ENCODE measurements at regions not wholly inside any gene's neighbourhood (a gene's known extent, or its start where the extent isn't known, plus 50 kb on each side); places are given as distances from the start of the nearest gene placed in this dataset.

DNA sequence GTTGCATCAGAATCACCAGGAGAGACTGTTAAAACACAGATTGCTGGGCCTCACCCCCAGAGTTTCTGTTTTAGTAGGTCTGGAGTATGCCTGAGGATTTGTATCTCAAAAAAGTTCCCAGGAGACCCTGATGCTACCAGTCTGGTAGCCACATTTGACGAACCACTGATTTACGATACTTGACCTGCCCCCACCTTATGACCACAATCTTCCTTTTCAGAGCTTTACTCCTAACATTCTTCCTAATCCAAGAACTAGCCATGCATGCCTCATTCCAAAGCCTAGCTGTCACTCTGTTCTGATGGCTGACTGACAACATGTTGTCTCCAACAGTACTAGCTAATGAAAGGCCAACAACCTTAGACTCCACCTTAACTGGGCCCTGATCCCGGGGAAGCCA is 191.4 kb downstream of the MBD2 start:
- Histone ChIP-seq H3K27ac (ENCODE audit: extremely low read length, insufficient read depth, low read length) (no peak overlapping the region), H2AFZ (ENCODE audit: low read length) (no peak overlapping the region), H3K4me2 (ENCODE audit: low read depth, low read length) (no peak overlapping the region), H3K27me3 (ENCODE audit: control insufficient read depth in 1 of 2, insufficient read depth in 2 of 2, low read length in 2 of 2) (no peaks in the 10 kb centered on the region), H3K9me3 (ENCODE audit: low read length) (no peaks in the 10 kb centered on the region), H3K79me2 (ENCODE audit: insufficient read depth, low read length) (no peaks in the 10 kb centered on the region), H3K4me3 (replicated peaks in 1 of 3; ENCODE audit: insufficient read depth in 1 of 3, low read depth in 2 of 3, low read length in 3 of 3) (no peak overlapping the region), H3K4me1 (ENCODE audit: insufficient read depth, low read length) (no peaks in the 10 kb centered on the region), H3K9ac (ENCODE audit: insufficient read depth, low read depth, low read length) (no peak overlapping the region), H4K20me1 (ENCODE audit: insufficient read depth, low read length) (no peaks in the 10 kb centered on the region), H3K36me3 (replicated peaks in 1 of 2; ENCODE audit: control insufficient read depth in 1 of 2, insufficient read depth in 2 of 2, low read length in 2 of 2) (no peaks in the 10 kb centered on the region)
- ChIA-PET CTCF (ENCODE audit: low intra/inter-chr PET ratio, low total read pairs) (no interaction called here), POLR2A (no interaction called here)
- DNase-seq (ENCODE audit: low spot score): no peak
- ATAC-seq: no peak
- in situ Hi-C loops (cut with HindIII; ENCODE audit: extremely low pct_ligation_motif_present, low pct_unique_long_range_greater_than_20kb) (no loop called here), intact Hi-C loops (cut with micrococcal nuclease; ENCODE audit: unreplicated experiment) (no loop called here)
- FAIRE-seq: no peak
- 0% methylated on average over 3 of the region's 3 CpGs for WGBS (ENCODE audit: low lambda C conversion rate)
- TF ChIP-seq KDM3A (CRISPR knock-in tag; IDR thresholded peaks at IDR 0.05; ENCODE audit: low read depth) (no peak), NFYB (CRISPR knock-in tag; IDR thresholded peaks at IDR 0.05) (no peak), ZNF407 (CRISPR knock-in tag; IDR thresholded peaks at IDR 0.05; ENCODE audit: not compliant biosample characterization) (no peak), KLF11 (CRISPR knock-in tag; IDR thresholded peaks at IDR 0.05) (no peak), ZNF670 (CRISPR knock-in tag; IDR thresholded peaks at IDR 0.05; ENCODE audit: borderline replicate concordance) (no peak), ERF (CRISPR knock-in tag; IDR thresholded peaks at IDR 0.05) (no peak), DR1 (CRISPR knock-in tag; IDR thresholded peaks at IDR 0.05) (no peak), POLR2AphosphoS5 (IDR thresholded peaks at IDR 0.05; ENCODE audit: low read depth, low read length) (no peak), MATR3 (CRISPR knock-in tag; IDR thresholded peaks at IDR 0.05) (no peak), MED1 (CRISPR knock-in tag; IDR thresholded peaks at IDR 0.05) (no peak), FUBP1 (CRISPR knock-in tag; IDR thresholded peaks at IDR 0.05; ENCODE audit: borderline replicate concordance) (no peak), RARA (CRISPR knock-in tag; IDR thresholded peaks at IDR 0.05) (no peak), KDM5B (CRISPR knock-in tag; IDR thresholded peaks at IDR 0.05; ENCODE audit: borderline replicate concordance) (no peak), BCL6 (CRISPR knock-in tag; IDR thresholded peaks at IDR 0.05) (no peak)
- no TSS peak for BruUV-seq (replicated peaks)

Data from HepG2 (cell line).